ENCODE measurements at regions not wholly inside any gene's neighbourhood (a gene's known extent, or its start where the extent isn't known, plus 50 kb on each side); places are given as distances from the start of the nearest gene placed in this dataset.

- no peak overlapping the region for H3K4me3 ChIP-seq (ENCODE audit: low read length)
- TF ChIP-seq CTCF (conservative IDR thresholded peaks at IDR 0.05; ENCODE audit: low read depth, low read length): no peak
- DNase-seq (ENCODE audit: low read depth): no peak
These were observed 487.0 kb downstream of the SLC4A3 start for GRCh38 chr2:220114443-220114842.

GRCh38 chr2:220117025-220117424 is 489.6 kb downstream of the SLC4A3 start:
- TF ChIP-seq CTCF (conservative IDR thresholded peaks at IDR 0.05; ENCODE audit: low read depth, low read length): no peak
- no peak for DNase-seq (ENCODE audit: low read depth)
- no peak overlapping the region for H3K4me3 ChIP-seq (ENCODE audit: low read length)

GRCh38 chr2:220120041-220120440 is 492.6 kb downstream of the SLC4A3 start:
- no peak for TF ChIP-seq CTCF (conservative IDR thresholded peaks at IDR 0.05; ENCODE audit: low read depth, low read length)
- no peak for DNase-seq (ENCODE audit: low read depth)
- no peak overlapping the region for H3K4me3 ChIP-seq (ENCODE audit: low read length)

- DNase-seq (ENCODE audit: low read depth): no peak
- no peak overlapping the region for H3K4me3 ChIP-seq (ENCODE audit: low read length)
- no peak for TF ChIP-seq CTCF (conservative IDR thresholded peaks at IDR 0.05; ENCODE audit: low read depth, low read length)
These were observed 496.3 kb downstream of the SLC4A3 start for GRCh38 chr2:220123751-220124150.

GRCh38 chr2:220125551-220125950 is 498.1 kb downstream of the SLC4A3 start:
- no peak for DNase-seq (ENCODE audit: low read depth)
- no peak for TF ChIP-seq CTCF (conservative IDR thresholded peaks at IDR 0.05; ENCODE audit: low read depth, low read length)
- no peak overlapping the region for H3K4me3 ChIP-seq (ENCODE audit: low read length)

- peak; percentile 36 for DNase-seq (ENCODE audit: low read depth)
- TF ChIP-seq CTCF (conservative IDR thresholded peaks at IDR 0.05; ENCODE audit: low read depth, low read length): no peak
- H3K4me3 ChIP-seq (ENCODE audit: low read length): no peak overlapping the region
These were observed 499.9 kb downstream of the SLC4A3 start for GRCh38 chr2:220127311-220127710.

GRCh38 chr2:220127876-220128275 is 500.4 kb downstream of the SLC4A3 start:
- no peak overlapping the region for H3K4me3 ChIP-seq (ENCODE audit: low read length)
- peak; percentile 75 for DNase-seq (ENCODE audit: low read depth)
- TF ChIP-seq CTCF (conservative IDR thresholded peaks at IDR 0.05; ENCODE audit: low read depth, low read length): no peak
